NB4 (cell line): ENCODE measurements at regions not wholly inside any gene's neighbourhood (a gene's known extent, or its start where the extent isn't known, plus 50 kb on each side); places are given as distances from the start of the nearest gene placed in this dataset.

Experiments used
- DNase-seq: peaks from one replicate; pipeline ENCODE4 v3.0.0; 2010; ENCODE audit warnings: low read depth
- H3K4me3 ChIP-seq: one replicate; pipeline ENCODE4 v1.5.1; 2011; ENCODE audit warnings: mild to moderate bottlenecking, low read depth, low read length, moderate library complexity
- CTCF ChIP-seq: IDR thresholded peaks from one replicate; pipeline ENCODE4 v1.5.1; 2012; ENCODE audit warnings: low read depth, low read length
- MAX ChIP-seq: IDR thresholded peaks from 2 replicates; pipeline ENCODE4 v1.6.1; 2011; ENCODE audit warnings: low read depth, low read length
- MYC ChIP-seq: IDR thresholded peaks from 2 replicates; pipeline ENCODE4 v1.6.1; 2011; ENCODE audit warnings: low read depth, low read length
- POLR2A ChIP-seq: IDR thresholded peaks from 2 replicates; pipeline ENCODE4 v1.6.1; 2011; ENCODE audit warnings: mild to moderate bottlenecking; ENCODE audit not compliant: insufficient read length; ENCODE audit errors: extremely low read depth

- no peak overlapping the region for H3K4me3 ChIP-seq
- DNase-seq = no peak
- no peak for TF ChIP-seq POLR2A
- TF ChIP-seq MAX = no peak
- no peak for TF ChIP-seq CTCF
- no peak for TF ChIP-seq MYC
These were observed 140.6 kb downstream of the C1D start for GRCh38 chr2:67922080-67922785.

- TF ChIP-seq POLR2A = no peak
- TF ChIP-seq MAX = no peak
- no peak for TF ChIP-seq CTCF
- no peak for TF ChIP-seq MYC
These were observed 139.1 kb downstream of the C1D start for GRCh38 chr2:67923696-67924095.

GRCh38 chr2:67927501-67927900, 135.3 kb downstream of the C1D start:
- no peak for DNase-seq
- H3K4me3 ChIP-seq = no peak overlapping the region
- TF ChIP-seq POLR2A (no peak), MAX (no peak), MYC (no peak)

More at GRCh38 chr2:67923696-67924095, 139.1 kb downstream of the C1D start:
- DNase-seq = no peak
- no peak overlapping the region for H3K4me3 ChIP-seq

- no peak overlapping the region for H3K4me3 ChIP-seq
- TF ChIP-seq MAX = no peak
- TF ChIP-seq CTCF = no peak
- TF ChIP-seq POLR2A = no peak
- TF ChIP-seq MYC = no peak
- no peak for DNase-seq
These were observed 132.6 kb downstream of the C1D start for GRCh38 chr2:67930156-67930555.

GRCh38 chr2:67936969-67937368, 125.8 kb downstream of the C1D start:
- TF ChIP-seq CTCF = no peak
- TF ChIP-seq MAX = no peak
- no peak for TF ChIP-seq MYC
- no peak for TF ChIP-seq POLR2A
- H3K4me3 ChIP-seq = no peak overlapping the region
- DNase-seq = peak; percentile 32

- no peak overlapping the region for H3K4me3 ChIP-seq
- DNase-seq = no peak
- TF ChIP-seq POLR2A (no peak), MYC (no peak), CTCF (no peak), MAX (no peak)
These were observed 124.8 kb downstream of the C1D start for GRCh38 chr2:67938053-67938452.
